IMR-90 (cell line): ENCODE measurements at regions not wholly inside any gene's neighbourhood (a gene's known extent, or its start where the extent isn't known, plus 50 kb on each side); places are given as distances from the start of the nearest gene placed in this dataset.

Experiments used
- ATAC-seq: fragments of 200-7000 bp; cut with Tn5 transposase; 2 replicates; pipeline ENCODE4 v1.9.1; 2020; ENCODE audit warnings: low read depth, mild to moderate bottlenecking, moderate library complexity
- BruUV-seq: library from RNA; stranded (reverse); fragments of 400-500 nt; replicated peaks from 2 replicates; lab custom pipeline; 2021; lab: Mats Ljungman, UMichigan
- CTCF ChIA-PET: fragments of 300-600 bp; formaldehyde crosslinking; extraction: SDS; loops from one replicate; lab custom pipeline; 2021; ENCODE audit warnings: antibody characterized with exemption; lab: Yijun Ruan, JAX
- POLR2A ChIA-PET: fragments of 300-600 bp; sonication (Branson Sonifier 250); formaldehyde crosslinking; loops from one replicate; lab custom pipeline; 2022; ENCODE audit warnings: antibody characterized with exemption; ENCODE audit not compliant: unreplicated experiment; lab: Charles Lee
- DNase-seq: peaks from one replicate; pipeline ENCODE4 v3.0.0; 2013
- H2AFZ ChIP-seq: replicated peaks from 2 replicates; pipeline ENCODE3; 2013; ENCODE audit warnings: low read length, mild to moderate bottlenecking; ENCODE audit not compliant: poor library complexity
- H2AK5ac ChIP-seq: 2 replicates; pipeline ENCODE4 v1.6.1; 2013; ENCODE audit warnings: low read depth, low read length, inconsistent platforms
- H2AK9ac ChIP-seq: replicated peaks from 2 replicates; pipeline ENCODE3; 2013; ENCODE audit warnings: mild to moderate bottlenecking, low read depth, low read length, moderate library complexity; ENCODE audit not compliant: poor library complexity
- H2BK120ac ChIP-seq: 2 replicates; pipeline ENCODE4 v1.6.1; 2013; ENCODE audit warnings: low read depth, low read length, inconsistent platforms
- H2BK15ac ChIP-seq: 3 replicates; pipeline ENCODE4 v1.6.1; 2013; ENCODE audit warnings: low read depth, low read length, inconsistent platforms
- H2BK20ac ChIP-seq: 2 replicates; pipeline ENCODE4 v1.6.1; 2013; ENCODE audit warnings: low read depth, mild to moderate bottlenecking, inconsistent platforms, low read length, moderate library complexity
- H2BK5ac ChIP-seq: 2 replicates; pipeline ENCODE4 v1.6.1; 2013; ENCODE audit warnings: mild to moderate bottlenecking, low read depth, low read length, inconsistent platforms; ENCODE audit not compliant: poor library complexity, severe bottlenecking
- H3K14ac ChIP-seq: replicated peaks from 2 replicates; pipeline ENCODE4 v1.6.1; 2013; ENCODE audit warnings: low read depth, low read length, inconsistent platforms
- H3K18ac ChIP-seq: 2 replicates; pipeline ENCODE4 v1.6.1; 2013; ENCODE audit warnings: low read depth, low read length, control low read depth
- H3K23ac ChIP-seq: 2 replicates; pipeline ENCODE4 v1.6.1; 2013; ENCODE audit warnings: low read depth, low read length, inconsistent platforms
- H3K27ac ChIP-seq: 2 replicates; pipeline ENCODE4 v1.5.1; 2013; ENCODE audit warnings: mild to moderate bottlenecking, control low read depth, low read length; ENCODE audit not compliant: insufficient read depth
- H3K27me3 ChIP-seq: 2 replicates; pipeline ENCODE4 v1.6.1; 2013; ENCODE audit warnings: low read length; ENCODE audit not compliant: control insufficient read depth, insufficient read depth
- H3K36me3 ChIP-seq: 2 replicates; pipeline ENCODE4 v1.6.1; 2013; ENCODE audit warnings: low read length, mixed read lengths; ENCODE audit not compliant: control insufficient read depth, insufficient read depth
- H3K4ac ChIP-seq: 2 replicates; pipeline ENCODE4 v1.6.1; 2013; ENCODE audit warnings: low read depth, low read length, inconsistent platforms
- H3K4me1 ChIP-seq: 2 replicates; pipeline ENCODE4 v1.6.1; 2013; ENCODE audit warnings: low read length, mixed read lengths; ENCODE audit not compliant: control insufficient read depth, insufficient read depth
- H3K4me2 ChIP-seq: 2 replicates; pipeline ENCODE4 v1.6.1; 2013; ENCODE audit warnings: low read depth, mild to moderate bottlenecking, control low read depth, low read length, moderate library complexity
- H3K4me3 ChIP-seq: 2 replicates; pipeline ENCODE4 v1.5.1; 2013; ENCODE audit warnings: low read depth, mild to moderate bottlenecking, control low read depth, low read length, moderate library complexity; ENCODE audit not compliant: insufficient read depth
- H3K56ac ChIP-seq: 2 replicates; pipeline ENCODE4 v1.6.1; 2013; ENCODE audit warnings: low read length, inconsistent platforms; ENCODE audit not compliant: insufficient read depth; ENCODE audit errors: extremely low read depth
- H3K79me1 ChIP-seq, 2 experiments: 2 replicates each; pipeline ENCODE4 v1.6.1; 2013; ENCODE audit warnings: low read length in 2 of 2, inconsistent platforms in 1 of 2, low read depth in 1 of 2
- H3K9ac ChIP-seq: 2 replicates; pipeline ENCODE4 v1.6.1; 2013; ENCODE audit warnings: low read depth, low read length, control low read depth
- H3K9me1 ChIP-seq: 2 replicates; pipeline ENCODE4 v1.6.1; 2013; ENCODE audit warnings: low read length, inconsistent platforms; ENCODE audit not compliant: insufficient read depth
- H3K9me3 ChIP-seq: 2 replicates; pipeline ENCODE4 v1.6.1; 2013; ENCODE audit warnings: low read length; ENCODE audit not compliant: control insufficient read depth, insufficient read depth
- H4K20me1 ChIP-seq: 2 replicates; pipeline ENCODE4 v1.6.1; 2013; ENCODE audit warnings: low read length, inconsistent platforms; ENCODE audit not compliant: insufficient read depth
- H4K5ac ChIP-seq: 2 replicates; pipeline ENCODE4 v1.6.1; 2013; ENCODE audit warnings: mild to moderate bottlenecking, low read depth, low read length, control low read depth
- H4K8ac ChIP-seq, 2 experiments: 2 replicates each; pipeline ENCODE4 v1.6.1; 2013; ENCODE audit warnings: low read depth in 2 of 2, low read length in 2 of 2, control low read depth in 1 of 2, inconsistent platforms in 1 of 2
- H4K91ac ChIP-seq: 2 replicates; pipeline ENCODE4 v1.6.1; 2013; ENCODE audit warnings: low read depth, low read length, inconsistent platforms; ENCODE audit not compliant: insufficient read depth
- BHLHE40 ChIP-seq: fragments of 150-350 bp; IDR thresholded peaks from 2 replicates; pipeline ENCODE4 v1.6.1; 2016; ENCODE audit warnings: mild to moderate bottlenecking, low read depth, low read length
- CEBPB ChIP-seq: IDR thresholded peaks from 2 replicates; pipeline ENCODE4 v1.6.1; 2012; ENCODE audit warnings: low read depth, low read length, improper control_type of control experiment
- CHD1 ChIP-seq: IDR thresholded peaks from 2 replicates; pipeline ENCODE4 v1.6.1; 2012; ENCODE audit warnings: low read depth, low read length, improper control_type of control experiment
- CTCF ChIP-seq: conservative IDR thresholded peaks from 2 replicates; pipeline ENCODE4 v1.5.1; 2012; ENCODE audit warnings: mild to moderate bottlenecking, low read depth, low read length, improper control_type of control experiment
- ELK1 ChIP-seq: fragments of 150-350 bp; IDR thresholded peaks from 2 replicates; pipeline ENCODE4 v1.6.1; 2016; ENCODE audit warnings: low read depth, mild to moderate bottlenecking, low read length, moderate library complexity, borderline replicate concordance
- FOS ChIP-seq: fragments of 150-350 bp; IDR thresholded peaks from 2 replicates; pipeline ENCODE4 v1.6.1; 2016; ENCODE audit warnings: low read depth, low read length
- MAFK ChIP-seq: IDR thresholded peaks from 2 replicates; pipeline ENCODE4 v1.6.1; 2012; ENCODE audit warnings: low read depth, low read length, improper control_type of control experiment
- MAZ ChIP-seq: IDR thresholded peaks from 2 replicates; pipeline ENCODE4 v1.6.1; 2012; ENCODE audit warnings: low read depth, mild to moderate bottlenecking, low read length, improper control_type of control experiment, moderate library complexity, borderline replicate concordance
- MXI1 ChIP-seq: IDR thresholded peaks from 2 replicates; pipeline ENCODE4 v1.6.1; 2012; ENCODE audit warnings: low read depth, mild to moderate bottlenecking, low read length, moderate library complexity, borderline replicate concordance
- NFE2L2 ChIP-seq: fragments of 150-350 bp; IDR thresholded peaks from 2 replicates; pipeline ENCODE4 v1.6.1; 2016; ENCODE audit warnings: low read depth, mild to moderate bottlenecking, low read length
- POLR2A ChIP-seq: IDR thresholded peaks from 2 replicates; pipeline ENCODE4 v1.6.1; 2012; ENCODE audit warnings: mild to moderate bottlenecking, low read depth, low read length
- RAD21 ChIP-seq: IDR thresholded peaks from 2 replicates; pipeline ENCODE4 v1.6.1; 2012; ENCODE audit warnings: low read length, improper control_type of control experiment
- RCOR1 ChIP-seq: IDR thresholded peaks from 2 replicates; pipeline ENCODE4 v1.6.1; 2012; ENCODE audit warnings: mild to moderate bottlenecking, low read length, improper control_type of control experiment; ENCODE audit not compliant: insufficient replicate concordance
- RFX5 ChIP-seq: IDR thresholded peaks from 2 replicates; pipeline ENCODE4 v1.8.0; 2012; ENCODE audit warnings: low read depth, mild to moderate bottlenecking, low read length, moderate library complexity
- SMC3 ChIP-seq: fragments of 150-350 bp; IDR thresholded peaks from 2 replicates; pipeline ENCODE4 v1.6.1; 2016; ENCODE audit warnings: low read depth, mild to moderate bottlenecking, antibody characterized with exemption, low read length, moderate library complexity
- USF2 ChIP-seq: fragments of 150-350 bp; IDR thresholded peaks from 2 replicates; pipeline ENCODE4 v1.6.1; 2017; ENCODE audit warnings: mild to moderate bottlenecking, antibody characterized with exemption, low read length, low read depth
- WGBS, 2 experiments: methylation state at CpG; one replicate each; pipeline versions ENCODE4 v1.1.5 to v1.1.7; 2013; ENCODE audit warnings: missing lambda C conversion rate in 2 of 2; ENCODE audit not compliant: insufficient read length in 1 of 2; ENCODE audit errors: extremely low coverage in 2 of 2; 5-methylcytosine and 5-hydroxymethylcytosine counted together
- dilution Hi-C: fragments of 300-500 bp; cut with HindIII; formaldehyde crosslinking; loops from one replicate; pipeline ENCODE4 v1.14.3; 2018; ENCODE audit warnings: low sequenced_read_pairs; ENCODE audit not compliant: unreplicated experiment
- in situ Hi-C: fragments of 300-500 bp; cut with MboI; formaldehyde crosslinking; loops from 3 replicates; pipeline ENCODE4 v1.14.3; 2019; ENCODE audit warnings: low sequenced_read_pairs, inconsistent platforms, mixed read lengths
- intact Hi-C: fragments of 100-400 bp; cut with micrococcal nuclease; formaldehyde crosslinking; loops from 2 replicates; pipeline ENCODE4 v1.10.0; 2022

GRCh38 chr12:43208221-43208620 is 343.8 kb downstream of the ADAMTS20 start:
- no peak overlapping the region for H3K9ac ChIP-seq
- intact Hi-C loops, result no loop called here
- CTCF ChIA-PET, result no interaction called here

More at GRCh38 chr12:43208221-43208620, 343.8 kb downstream of the ADAMTS20 start:
- Histone ChIP-seq H3K14ac (no peak overlapping the region), H2AK5ac (no peak overlapping the region), H4K8ac (no peak overlapping the region), H3K27ac (no peak overlapping the region), H4K20me1 (no peaks in the 10 kb centered on the region), H3K18ac (no peak overlapping the region), H3K4me2 (no peak overlapping the region), H3K36me3 (no peaks in the 10 kb centered on the region), H3K9me1 (no peaks in the 10 kb centered on the region), H3K9me3 (no peaks in the 10 kb centered on the region), H3K4me3 (no peak overlapping the region), H2AK9ac (no peak overlapping the region), H3K23ac (no peak overlapping the region), H4K5ac (no peak overlapping the region), H4K91ac (no peak overlapping the region), H3K27me3 (no peaks in the 10 kb centered on the region), H3K4me1 (no peaks in the 10 kb centered on the region), H3K4ac (no peak overlapping the region), H2BK20ac (no peak overlapping the region), H2BK5ac (no peak overlapping the region), H3K56ac (no peak overlapping the region), H2BK15ac (no peak overlapping the region), H2BK120ac (no peak overlapping the region), H3K79me1 (no peaks in the 10 kb centered on the region), H2AFZ (no peak overlapping the region)
- no TSS peak for BruUV-seq
- dilution Hi-C loops (no loop called here), in situ Hi-C loops (no loop called here)
- no peak for DNase-seq
- TF ChIP-seq NFE2L2 (no peak), RAD21 (no peak), FOS (no peak), ELK1 (no peak), MXI1 (no peak), CEBPB (no peak), SMC3 (no peak), MAZ (no peak), USF2 (no peak), RCOR1 (no peak), CHD1 (no peak), MAFK (no peak), POLR2A (no peak), CTCF (no peak), BHLHE40 (no peak), RFX5 (no peak)
- no peak for ATAC-seq
- POLR2A ChIA-PET, result no interaction called here
- WGBS, 2 experiments, result no CpG with 5 or more reads among the region's 5 CpGs
